ENCODE measurements at regions not wholly inside any gene's neighbourhood (a gene's known extent, or its start where the extent isn't known, plus 50 kb on each side); places are given as distances from the start of the nearest gene placed in this dataset.

DNA sequence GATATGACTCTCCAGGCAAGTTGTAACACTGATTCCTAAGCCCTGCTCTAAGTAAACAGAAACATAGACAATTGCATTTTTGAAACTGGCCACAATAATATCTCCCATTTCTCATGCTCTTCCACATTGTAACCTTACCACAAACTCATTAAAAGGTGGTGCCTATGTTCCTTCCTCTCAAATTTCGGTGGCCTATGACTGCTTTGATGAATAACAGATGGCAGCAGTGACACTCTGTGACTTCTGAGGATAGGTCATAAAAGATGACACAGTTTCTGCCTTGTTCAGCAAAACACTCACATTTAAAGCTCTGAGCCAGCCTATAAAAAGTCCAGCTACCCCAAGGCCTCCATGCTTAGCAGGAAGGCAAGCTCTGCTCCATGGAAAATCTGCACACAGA lies 195.2 kb downstream of the EFHB start:
- Histone ChIP-seq H3K27ac (ENCODE audit: control insufficient read depth, insufficient read depth) (no peak overlapping the region), H3K4me1 (ENCODE audit: control insufficient read depth, insufficient read depth, low read length) (no peaks in the 10 kb centered on the region), H4K20me1 (ENCODE audit: control insufficient read depth, insufficient read depth) (no peaks in the 10 kb centered on the region), H3K36me3 (ENCODE audit: control insufficient read depth in 2 of 2, insufficient read depth in 2 of 2, low read length in 1 of 2) (no peaks in the 10 kb centered on the region), H3K9ac (ENCODE audit: control insufficient read depth, insufficient read depth, low read length) (no peak overlapping the region), H3K27me3 (replicated peaks in 1 of 2; ENCODE audit: control insufficient read depth in 2 of 2, insufficient read depth in 2 of 2, low read length in 1 of 2) (no peaks in the 10 kb centered on the region), H3K4me3 (no peak overlapping the region), H2AFZ (ENCODE audit: control insufficient read depth, low read depth, low read length) (no peak overlapping the region), H3K4me2 (ENCODE audit: control insufficient read depth, insufficient read depth) (no peak overlapping the region), H3K9me3 (replicated peaks; ENCODE audit: control insufficient read depth, insufficient read depth, low read length) (no peaks in the 10 kb centered on the region), H3K79me2 (ENCODE audit: control insufficient read depth, insufficient read depth, low read length) (no peaks in the 10 kb centered on the region)
- ChIA-PET SMC1A (ENCODE audit: uncharacterized antibody, unreplicated experiment) (no interaction called here), RAD21 (ENCODE audit: unreplicated experiment) (no interaction called here), CTCF (no interaction called here), POLR2A (no interaction called here)
- ATAC-seq = no peak
- intact Hi-C loops (cut with micrococcal nuclease; ENCODE audit: unreplicated experiment) (no loop called here), in situ Hi-C loops (cut with MboI) (no loop called here)
- no peak for FAIRE-seq
- BruUV-seq (replicated peaks) = no TSS peak
- TF ChIP-seq YBX1 (IDR thresholded peaks at IDR 0.05) (no peak), ZZZ3 (IDR thresholded peaks at IDR 0.05; ENCODE audit: control insufficient read depth, insufficient read length, low read depth) (no peak), NFIC (IDR thresholded peaks at IDR 0.05; ENCODE audit: low read depth, low read length) (no peak)
- WGBS (ENCODE audit: insufficient coverage, insufficient replicate concordance, low lambda C conversion rate, missing lambda C conversion rate) = 6% methylated on average over 1 of the region's 1 CpG
- no peak for DNase-seq (ENCODE audit: low read depth, low spot score)

DNA sequence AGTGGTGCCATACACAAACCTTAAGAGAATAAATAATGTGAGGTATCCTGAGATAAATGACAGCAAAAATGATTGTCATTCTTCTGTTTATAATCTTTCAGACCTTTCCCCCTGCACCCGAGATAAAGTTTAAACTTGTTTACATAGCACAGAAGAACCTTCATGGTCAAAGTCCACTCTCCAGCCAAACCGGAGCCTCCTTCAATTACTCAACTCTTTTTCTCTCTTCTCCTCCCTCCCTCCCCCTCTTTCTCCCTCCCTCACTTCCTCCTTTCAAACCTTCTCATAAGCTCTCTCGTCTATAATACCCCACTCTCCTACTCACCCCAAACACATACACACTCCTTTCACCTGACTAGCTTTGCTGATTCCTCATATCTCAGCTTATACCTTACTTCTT lies 198.9 kb downstream of the EFHB start:
- ChIA-PET POLR2A (no interaction called here), SMC1A (ENCODE audit: uncharacterized antibody, unreplicated experiment) (no interaction called here), CTCF (interaction anchor here (0.6 to 0.8 kb wide), 3 partner anchors 11 to 116 kb away, joined by 3 to 5 read pairs (median 4); no protein-coding TSS in a partner anchor), RAD21 (ENCODE audit: unreplicated experiment) (no interaction called here)
- no peak overlapping the region for H3K4me3 ChIP-seq
- BruUV-seq (replicated peaks) = no TSS peak
- in situ Hi-C loops (cut with MboI) = no loop called here
- no peak overlapping the region for H3K4me2 ChIP-seq (ENCODE audit: control insufficient read depth, insufficient read depth)
- no peak overlapping the region for H2AFZ ChIP-seq (ENCODE audit: control insufficient read depth, low read depth, low read length)
- intact Hi-C loops (cut with micrococcal nuclease; ENCODE audit: unreplicated experiment) = no loop called here
- H3K36me3 ChIP-seq (ENCODE audit: control insufficient read depth in 2 of 2, insufficient read depth in 2 of 2, low read length in 1 of 2) = no peaks in the 10 kb centered on the region
- H3K9me3 ChIP-seq (replicated peaks; ENCODE audit: control insufficient read depth, insufficient read depth, low read length) = no peaks in the 10 kb centered on the region
- DNase-seq (ENCODE audit: low read depth, low spot score) = no peak
- no peaks in the 10 kb centered on the region for H4K20me1 ChIP-seq (ENCODE audit: control insufficient read depth, insufficient read depth)
- FAIRE-seq = no peak
- 22% methylated on average over 3 of the region's 3 CpGs for WGBS (ENCODE audit: insufficient coverage, insufficient replicate concordance, low lambda C conversion rate, missing lambda C conversion rate)
- no peaks in the 10 kb centered on the region for H3K27me3 ChIP-seq (replicated peaks in 1 of 2; ENCODE audit: control insufficient read depth in 2 of 2, insufficient read depth in 2 of 2, low read length in 1 of 2)
- no peaks in the 10 kb centered on the region for H3K79me2 ChIP-seq (ENCODE audit: control insufficient read depth, insufficient read depth, low read length)
- H3K27ac ChIP-seq (ENCODE audit: control insufficient read depth, insufficient read depth) = no peak overlapping the region
- TF ChIP-seq, protein P1, sequence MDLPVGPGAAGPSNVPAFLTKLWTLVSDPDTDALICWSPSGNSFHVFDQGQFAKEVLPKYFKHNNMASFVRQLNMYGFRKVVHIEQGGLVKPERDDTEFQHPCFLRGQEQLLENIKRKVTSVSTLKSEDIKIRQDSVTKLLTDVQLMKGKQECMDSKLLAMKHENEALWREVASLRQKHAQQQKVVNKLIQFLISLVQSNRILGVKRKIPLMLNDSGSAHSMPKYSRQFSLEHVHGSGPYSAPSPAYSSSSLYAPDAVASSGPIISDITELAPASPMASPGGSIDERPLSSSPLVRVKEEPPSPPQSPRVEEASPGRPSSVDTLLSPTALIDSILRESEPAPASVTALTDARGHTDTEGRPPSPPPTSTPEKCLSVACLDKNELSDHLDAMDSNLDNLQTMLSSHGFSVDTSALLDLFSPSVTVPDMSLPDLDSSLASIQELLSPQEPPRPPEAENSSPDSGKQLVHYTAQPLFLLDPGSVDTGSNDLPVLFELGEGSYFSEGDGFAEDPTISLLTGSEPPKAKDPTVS (IDR thresholded peaks at IDR 0.05; ENCODE audit: low read depth, low read length) = no peak
- H3K9ac ChIP-seq (ENCODE audit: control insufficient read depth, insufficient read depth, low read length) = no peak overlapping the region
- H3K4me1 ChIP-seq (ENCODE audit: control insufficient read depth, insufficient read depth, low read length) = no peaks in the 10 kb centered on the region
- ATAC-seq = no peak
